GM12892 (cell line): ENCODE measurements at regions not wholly inside any gene's neighbourhood (a gene's known extent, or its start where the extent isn't known, plus 50 kb on each side); places are given as distances from the start of the nearest gene placed in this dataset.

Experiments used
- POLR2A ChIP-seq: IDR thresholded peaks from 2 replicates; pipeline ENCODE4 v1.6.1; 2011; ENCODE audit warnings: low read depth, low read length, control low read depth
- POLR2AphosphoS5 ChIP-seq: IDR thresholded peaks from 2 replicates; pipeline ENCODE4 v1.6.1; 2011; ENCODE audit warnings: low read depth, low read length, control low read depth

DNA sequence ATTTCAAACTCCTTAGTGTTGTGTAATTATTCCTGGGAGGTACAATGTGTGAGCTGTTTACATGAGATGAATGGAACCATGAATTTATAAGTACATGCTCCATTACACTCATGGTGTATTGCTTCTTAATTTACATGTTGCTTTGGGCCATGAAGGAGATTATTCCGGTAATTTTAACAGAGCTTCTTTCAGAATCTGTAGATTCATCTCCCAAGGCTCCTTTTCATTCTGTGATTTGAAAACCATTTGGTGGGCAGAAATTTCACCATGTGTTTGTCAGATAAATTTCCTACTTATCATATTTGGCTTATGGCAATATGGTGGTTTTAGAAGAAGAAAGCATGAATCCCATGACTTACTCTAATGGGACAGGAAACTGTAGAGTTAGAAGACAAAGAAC, 421.6 kb upstream of the EYS start:
- TF ChIP-seq POLR2AphosphoS5 = no peak
- no peak for TF ChIP-seq POLR2A
